T1000 (cell line): ENCODE measurements at regions not wholly inside any gene's neighbourhood (a gene's known extent, or its start where the extent isn't known, plus 50 kb on each side); places are given as distances from the start of the nearest gene placed in this dataset.
"Not testable (repeated sequence)": the region's sequence is repeated elsewhere in the genome, so short reads cannot be mapped to it uniquely, and the experiment has no call there.

Experiments
- DNase-seq: peaks from one replicate; lab custom pipeline; 2025; ENCODE audit warnings: mixed read lengths; lab: John Stamatoyannopoulos, UW

- no peak for DNase-seq
Measured at GRCh38 chr12:59147791-59148190, 227.5 kb upstream of the LRIG3 start.

GRCh38 chr12:59142183-59142790 lies 222.0 kb upstream of the LRIG3 start:
- no peak for DNase-seq

GRCh38 chr12:59134750-59135149 lies 214.4 kb upstream of the LRIG3 start:
- no peak for DNase-seq

GRCh38 chr12:59131462-59131861 lies 211.2 kb upstream of the LRIG3 start:
- DNase-seq = no peak

- DNase-seq = no peak
Measured at GRCh38 chr12:59122784-59123183, 202.5 kb upstream of the LRIG3 start.

- no peak for DNase-seq
Measured at GRCh38 chr12:59121451-59121850, 201.1 kb upstream of the LRIG3 start.

- no peak for DNase-seq
Measured at GRCh38 chr12:59119676-59120075, 199.4 kb upstream of the LRIG3 start.

GRCh38 chr12:59118356-59118755 lies 198.1 kb upstream of the LRIG3 start:
- no peak for DNase-seq

- DNase-seq = no peak
Measured at GRCh38 chr12:59115995-59116394, 195.7 kb upstream of the LRIG3 start.

GRCh38 chr12:59115526-59115925 lies 195.2 kb upstream of the LRIG3 start:
- DNase-seq = no peak

GRCh38 chr12:59113831-59114615 lies 193.7 kb upstream of the LRIG3 start:
- no peak for DNase-seq

- no peak for DNase-seq
Measured at GRCh38 chr12:59111851-59112250, 191.5 kb upstream of the LRIG3 start.

GRCh38 chr12:59108516-59108915 lies 188.2 kb upstream of the LRIG3 start:
- not testable (repeated sequence) for DNase-seq

- DNase-seq = no peak
Measured at GRCh38 chr12:59100585-59100984, 180.3 kb upstream of the LRIG3 start.

GRCh38 chr12:59097876-59098275 lies 177.6 kb upstream of the LRIG3 start:
- no peak for DNase-seq

GRCh38 chr12:59096246-59096645 lies 175.9 kb upstream of the LRIG3 start:
- DNase-seq = no peak

- DNase-seq = no peak
Measured at GRCh38 chr12:59093073-59093772, 172.9 kb upstream of the LRIG3 start.

GRCh38 chr12:59088673-59089072 lies 168.4 kb upstream of the LRIG3 start:
- no peak for DNase-seq

GRCh38 chr12:59087691-59088090 lies 167.4 kb upstream of the LRIG3 start:
- DNase-seq = no peak

GRCh38 chr12:59087077-59087673 lies 166.9 kb upstream of the LRIG3 start:
- no peak for DNase-seq

GRCh38 chr12:59086126-59086525 lies 165.8 kb upstream of the LRIG3 start:
- DNase-seq = no peak

GRCh38 chr12:59085690-59086089 lies 165.4 kb upstream of the LRIG3 start:
- no peak for DNase-seq
